Calu3 (cell line): ENCODE measurements at regions not wholly inside any gene's neighbourhood (a gene's known extent, or its start where the extent isn't known, plus 50 kb on each side); places are given as distances from the start of the nearest gene placed in this dataset.

ENCODE experiments used
- BruUV-seq: library from RNA; stranded (reverse); fragments of 400-500 nt; replicated peaks from 2 replicates; lab custom pipeline; 2021; lab: Mats Ljungman, UMichigan
- CTCF ChIA-PET: fragments of 300-600 bp; sonication (Branson Sonifier 250); formaldehyde crosslinking; loops from one replicate; lab custom pipeline; 2022; ENCODE audit warnings: antibody characterized with exemption; lab: Charles Lee
- DNase-seq: peaks from one replicate; pipeline ENCODE4 v3.0.0; 2022
- H3K27ac Mint-ChIP-seq: one replicate; pipeline ENCODE4 v1.8.0; 2022; ENCODE audit warnings: mixed read lengths; ENCODE audit not compliant: unreplicated experiment
- H3K27me3 Mint-ChIP-seq: one replicate; pipeline ENCODE4 v1.8.0; 2022; ENCODE audit warnings: mixed read lengths; ENCODE audit not compliant: unreplicated experiment
- H3K36me3 Mint-ChIP-seq: one replicate; pipeline ENCODE4 v1.8.0; 2022; ENCODE audit warnings: mild to moderate bottlenecking, moderate library complexity, mixed read lengths; ENCODE audit not compliant: insufficient read depth, unreplicated experiment
- H3K4me1 Mint-ChIP-seq: one replicate; pipeline ENCODE4 v1.8.0; 2022; ENCODE audit warnings: mild to moderate bottlenecking, low read depth, mixed read lengths; ENCODE audit not compliant: unreplicated experiment
- H3K4me3 Mint-ChIP-seq: one replicate; pipeline ENCODE4 v1.8.0; 2022; ENCODE audit warnings: mild to moderate bottlenecking, low read depth, moderate library complexity, mixed read lengths; ENCODE audit not compliant: unreplicated experiment
- H3K9me3 Mint-ChIP-seq: one replicate; pipeline ENCODE4 v1.8.0; 2022; ENCODE audit warnings: low read depth, mixed read lengths; ENCODE audit not compliant: unreplicated experiment
- intact Hi-C: fragments of 100-400 bp; cut with micrococcal nuclease; formaldehyde crosslinking; loops from one replicate; pipeline ENCODE4 v1.10.0; 2022; ENCODE audit not compliant: unreplicated experiment
- TF ChIP-seq, protein P1 (sequence below): fragments of 200-600 bp; IDR thresholded peaks from one replicate; pipeline ENCODE4 v1.8.0; 2022; ENCODE audit warnings: antibody characterized with exemption; ENCODE audit not compliant: unreplicated experiment

DNA sequence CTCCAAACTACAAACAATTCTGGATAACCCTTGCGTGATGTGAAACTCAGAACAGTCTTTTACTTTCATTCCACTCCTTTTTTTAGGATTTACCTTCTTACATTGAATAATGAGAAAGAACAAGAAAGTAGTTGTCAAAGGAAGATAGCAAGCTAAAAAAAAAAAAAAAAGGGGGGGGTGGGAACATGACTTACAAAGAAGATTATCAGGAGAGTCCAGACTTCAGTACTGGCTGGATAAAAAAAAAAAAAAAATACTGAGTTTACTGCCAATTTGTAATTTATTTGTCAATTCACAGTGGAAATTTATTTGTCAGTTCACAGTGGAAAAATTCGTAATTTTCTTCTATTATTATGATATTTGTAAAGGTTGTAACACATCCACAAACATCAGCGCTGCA is 792.4 kb upstream of the SLITRK5 start:
- H3K27me3 Mint-ChIP-seq, result no peaks in the 10 kb centered on the region
- H3K4me1 Mint-ChIP-seq, result no peaks in the 10 kb centered on the region
- H3K27ac Mint-ChIP-seq, result no peak overlapping the region
- no peaks in the 10 kb centered on the region for H3K36me3 Mint-ChIP-seq
- no peaks in the 10 kb centered on the region for H3K9me3 Mint-ChIP-seq
- TF ChIP-seq, protein P1, sequence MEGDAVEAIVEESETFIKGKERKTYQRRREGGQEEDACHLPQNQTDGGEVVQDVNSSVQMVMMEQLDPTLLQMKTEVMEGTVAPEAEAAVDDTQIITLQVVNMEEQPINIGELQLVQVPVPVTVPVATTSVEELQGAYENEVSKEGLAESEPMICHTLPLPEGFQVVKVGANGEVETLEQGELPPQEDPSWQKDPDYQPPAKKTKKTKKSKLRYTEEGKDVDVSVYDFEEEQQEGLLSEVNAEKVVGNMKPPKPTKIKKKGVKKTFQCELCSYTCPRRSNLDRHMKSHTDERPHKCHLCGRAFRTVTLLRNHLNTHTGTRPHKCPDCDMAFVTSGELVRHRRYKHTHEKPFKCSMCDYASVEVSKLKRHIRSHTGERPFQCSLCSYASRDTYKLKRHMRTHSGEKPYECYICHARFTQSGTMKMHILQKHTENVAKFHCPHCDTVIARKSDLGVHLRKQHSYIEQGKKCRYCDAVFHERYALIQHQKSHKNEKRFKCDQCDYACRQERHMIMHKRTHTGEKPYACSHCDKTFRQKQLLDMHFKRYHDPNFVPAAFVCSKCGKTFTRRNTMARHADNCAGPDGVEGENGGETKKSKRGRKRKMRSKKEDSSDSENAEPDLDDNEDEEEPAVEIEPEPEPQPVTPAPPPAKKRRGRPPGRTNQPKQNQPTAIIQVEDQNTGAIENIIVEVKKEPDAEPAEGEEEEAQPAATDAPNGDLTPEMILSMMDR, result no peak
- no peak for DNase-seq
- intact Hi-C loops, result no loop called here
- no TSS peak for BruUV-seq
- CTCF ChIA-PET, result no interaction called here
- H3K4me3 Mint-ChIP-seq, result no peak overlapping the region

DNA sequence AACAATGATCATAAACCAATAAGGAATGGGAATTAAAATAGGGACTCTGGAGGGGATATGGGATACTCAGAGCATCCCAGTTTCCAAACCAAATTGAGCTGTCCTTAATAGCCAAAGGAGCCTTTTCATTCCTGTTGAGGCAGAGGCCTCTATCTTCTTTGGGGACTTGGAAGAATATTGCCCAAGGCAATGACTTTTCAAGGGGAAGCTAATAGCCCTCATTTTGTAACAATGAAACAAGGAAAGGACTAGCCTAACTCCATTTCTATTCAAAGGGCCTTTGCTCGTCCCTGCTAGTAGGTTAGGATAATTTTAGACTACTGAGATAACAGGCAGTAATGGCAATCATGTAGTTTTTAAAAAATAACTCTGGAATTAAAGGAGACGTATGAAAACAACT is 789.8 kb upstream of the SLITRK5 start:
- DNase-seq, result no peak
- Mint-ChIP-seq H3K9me3 (no peaks in the 10 kb centered on the region), H3K4me1 (no peaks in the 10 kb centered on the region), H3K4me3 (no peak overlapping the region), H3K27me3 (no peaks in the 10 kb centered on the region), H3K36me3 (no peaks in the 10 kb centered on the region), H3K27ac (no peak overlapping the region)
- CTCF ChIA-PET, result no interaction called here
- TF ChIP-seq, protein P1, result no peak
- no TSS peak for BruUV-seq
- intact Hi-C loops, result no loop called here

DNA sequence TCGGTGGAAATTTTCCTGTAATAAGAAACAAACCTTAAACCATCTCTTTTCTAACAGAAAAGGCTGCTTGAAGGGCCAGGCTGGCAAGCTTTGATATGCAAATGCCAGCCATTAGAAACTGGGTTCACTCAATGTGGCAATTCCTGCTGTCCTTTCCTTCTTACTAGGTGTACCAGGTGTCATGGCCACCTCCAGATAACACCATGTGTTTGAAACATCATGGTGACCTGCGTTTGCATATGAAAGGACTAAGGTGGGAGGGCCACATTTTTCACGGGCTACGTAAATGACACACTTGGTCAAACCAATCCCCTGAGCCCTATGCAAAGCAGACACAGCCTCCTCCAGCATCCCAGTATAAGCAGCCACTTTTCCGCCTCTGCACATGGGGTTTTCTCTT is 789.1 kb upstream of the SLITRK5 start:
- Mint-ChIP-seq H3K27ac (no peak overlapping the region), H3K4me1 (no peaks in the 10 kb centered on the region), H3K4me3 (no peak overlapping the region), H3K27me3 (no peaks in the 10 kb centered on the region), H3K9me3 (no peaks in the 10 kb centered on the region), H3K36me3 (no peaks in the 10 kb centered on the region)
- no TSS peak for BruUV-seq
- no peak for DNase-seq
- intact Hi-C loops, result no loop called here
- CTCF ChIA-PET, result no interaction called here
- TF ChIP-seq, protein P1, result no peak

DNA sequence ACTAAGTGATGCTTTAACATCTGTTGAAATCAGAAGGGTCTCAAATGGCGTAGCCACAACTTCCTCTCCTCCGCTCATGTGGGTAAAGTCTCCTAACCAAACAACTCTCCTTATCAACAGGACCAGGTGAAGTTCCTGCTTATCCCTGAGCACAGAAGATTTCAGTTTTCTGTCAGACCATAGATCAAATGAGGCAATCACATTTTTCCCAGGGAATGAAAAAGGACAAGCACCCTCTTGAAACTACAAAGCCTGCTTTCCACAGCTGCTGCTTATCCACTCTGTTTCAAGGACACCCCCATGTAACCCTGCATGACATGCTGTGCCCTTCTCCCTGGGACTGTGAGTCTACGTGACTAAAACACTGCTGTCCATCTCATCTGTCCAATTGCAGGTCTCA is 788.3 kb upstream of the SLITRK5 start:
- TF ChIP-seq, protein P1, result no peak
- intact Hi-C loops, result no loop called here
- Mint-ChIP-seq H3K36me3 (no peaks in the 10 kb centered on the region), H3K9me3 (no peaks in the 10 kb centered on the region), H3K4me1 (no peaks in the 10 kb centered on the region), H3K4me3 (no peak overlapping the region), H3K27ac (no peak overlapping the region), H3K27me3 (no peaks in the 10 kb centered on the region)
- BruUV-seq, result no TSS peak
- no peak for DNase-seq
- CTCF ChIA-PET, result no interaction called here

DNA sequence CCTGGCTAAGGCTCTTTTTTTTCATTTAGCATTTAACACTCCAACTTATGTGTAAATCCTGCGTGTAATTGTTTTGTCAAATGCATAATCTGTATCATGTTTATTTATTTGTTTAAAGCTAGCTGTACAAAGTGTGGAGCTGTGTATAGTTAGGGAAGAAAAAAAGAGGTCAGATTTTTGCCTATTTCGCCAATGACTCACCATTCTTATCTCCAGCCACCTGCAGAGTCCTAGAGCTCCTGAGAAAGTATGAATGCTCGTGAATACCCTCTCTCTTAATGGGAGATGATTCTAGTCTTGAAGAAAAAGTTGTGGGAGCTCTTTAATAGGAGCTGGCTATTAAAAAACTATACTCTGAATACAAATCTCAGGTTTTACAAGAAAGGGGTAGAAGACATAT is 778.8 kb upstream of the SLITRK5 start:
- H3K27ac Mint-ChIP-seq, result no peak overlapping the region
- H3K9me3 Mint-ChIP-seq, result peaks cover 3% of the 10 kb centered on the region
- no TSS peak for BruUV-seq
- no peaks in the 10 kb centered on the region for H3K27me3 Mint-ChIP-seq
- DNase-seq, result no peak
- no peaks in the 10 kb centered on the region for H3K36me3 Mint-ChIP-seq
- CTCF ChIA-PET, result no interaction called here
- intact Hi-C loops, result no loop called here
- TF ChIP-seq, protein P1, result no peak
- no peaks in the 10 kb centered on the region for H3K4me1 Mint-ChIP-seq
- H3K4me3 Mint-ChIP-seq, result no peak overlapping the region
